ENCODE measurements at regions not wholly inside any gene's neighbourhood (a gene's known extent, or its start where the extent isn't known, plus 50 kb on each side); places are given as distances from the start of the nearest gene placed in this dataset.
"Not testable (repeated sequence)": the region's sequence is repeated elsewhere in the genome, so short reads cannot be mapped to it uniquely, and the experiment has no call there.

DNA sequence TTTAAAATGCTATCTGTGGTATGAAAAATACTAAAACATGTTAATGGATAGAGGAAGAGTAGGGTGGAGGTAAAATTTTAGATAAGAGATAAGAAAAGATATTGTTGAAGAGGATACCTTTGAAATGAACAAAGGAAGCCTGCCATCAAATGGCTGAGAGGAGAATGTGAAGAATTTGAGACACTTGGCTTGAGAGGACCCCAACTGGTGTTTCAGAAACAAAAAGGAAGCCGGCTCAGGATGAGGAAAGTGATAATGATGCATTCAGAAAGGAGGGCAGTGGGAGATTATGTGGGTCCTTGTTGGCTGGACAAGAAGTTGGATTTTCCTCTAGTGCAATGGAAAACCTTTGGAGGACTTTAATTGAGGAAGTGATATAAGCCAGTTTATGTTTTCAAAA, 264.4 kb downstream of the DUSP6 start:
- no peak for DNase-seq

- DNase-seq = no peak
Observed at GRCh38 chr12:89087149-89087825, 265.0 kb downstream of the DUSP6 start.

DNA sequence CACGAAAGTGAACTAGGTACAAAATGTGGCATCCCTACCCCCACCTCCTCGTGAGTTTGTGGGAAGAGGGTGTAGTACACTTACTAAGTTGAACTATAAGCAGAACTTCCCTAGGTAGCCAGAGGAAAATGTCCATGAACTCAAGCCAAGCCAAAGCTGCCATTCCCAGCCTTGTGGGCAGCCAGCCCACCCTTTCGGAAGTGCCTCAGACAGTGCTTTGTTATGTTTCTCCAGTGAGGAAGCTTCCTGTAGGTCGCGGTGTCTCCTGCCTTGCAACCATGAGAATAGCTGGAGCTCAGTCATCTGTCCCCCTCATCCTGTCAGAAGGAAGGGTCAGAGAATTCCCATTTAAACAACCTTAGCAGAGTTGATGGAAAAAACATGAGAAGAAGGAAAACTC, 266.9 kb downstream of the DUSP6 start:
- DNase-seq = no peak

DNA sequence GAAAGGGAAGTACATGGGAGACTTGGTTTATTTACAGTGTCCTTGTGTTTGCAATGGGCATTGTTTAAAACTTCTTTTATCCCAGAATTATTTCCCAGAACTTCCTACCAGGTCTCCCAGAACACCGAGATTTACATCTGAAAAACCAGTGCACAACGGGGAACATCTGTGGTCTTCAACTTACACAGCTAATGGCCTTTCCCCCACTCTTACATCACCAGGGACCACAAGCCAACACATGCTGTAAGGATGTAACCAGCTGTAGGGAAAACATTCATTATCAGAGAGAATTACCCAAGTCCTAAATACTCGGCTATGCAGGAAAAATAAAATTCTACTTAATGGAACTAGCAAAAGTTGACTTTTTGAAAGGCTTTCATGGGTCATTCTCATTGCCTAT, 267.6 kb downstream of the DUSP6 start:
- no peak for DNase-seq

GRCh38 chr12:89083491-89083890, 268.8 kb downstream of the DUSP6 start:
- no peak for DNase-seq

GRCh38 chr12:89082370-89082753, 269.9 kb downstream of the DUSP6 start:
- no peak for DNase-seq

DNA sequence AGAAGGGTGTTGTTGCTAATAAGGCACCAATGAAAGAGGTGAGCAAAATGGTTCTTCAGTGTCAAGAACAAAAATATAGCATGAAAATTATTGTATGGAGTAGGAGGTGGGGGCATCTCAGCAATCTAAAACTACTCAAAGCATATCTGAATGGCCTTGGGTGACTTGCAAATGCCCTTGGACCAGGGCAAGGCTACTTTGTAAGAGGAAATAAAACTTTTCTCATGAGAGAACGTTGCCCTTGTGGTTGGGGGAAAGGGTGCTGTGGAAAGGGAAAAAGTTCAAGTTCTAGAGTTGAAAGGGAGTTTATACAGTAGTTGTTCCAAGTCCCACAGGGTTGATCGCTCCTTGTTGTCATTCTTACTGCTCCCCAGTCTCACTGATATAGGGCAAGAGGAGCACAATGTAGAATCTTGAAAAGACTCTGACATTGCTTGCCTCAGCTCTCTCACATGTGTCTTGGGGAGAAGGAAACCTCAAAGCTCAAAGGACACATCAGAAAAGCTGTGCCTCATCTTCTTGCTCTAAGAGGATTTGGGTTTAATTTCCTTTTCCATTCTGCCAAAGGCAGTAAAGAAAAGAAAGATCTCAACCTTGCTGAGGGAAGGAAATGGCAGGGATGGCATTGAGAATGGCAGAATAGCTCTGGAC, 270.5 kb downstream of the DUSP6 start:
- DNase-seq = no peak

DNA sequence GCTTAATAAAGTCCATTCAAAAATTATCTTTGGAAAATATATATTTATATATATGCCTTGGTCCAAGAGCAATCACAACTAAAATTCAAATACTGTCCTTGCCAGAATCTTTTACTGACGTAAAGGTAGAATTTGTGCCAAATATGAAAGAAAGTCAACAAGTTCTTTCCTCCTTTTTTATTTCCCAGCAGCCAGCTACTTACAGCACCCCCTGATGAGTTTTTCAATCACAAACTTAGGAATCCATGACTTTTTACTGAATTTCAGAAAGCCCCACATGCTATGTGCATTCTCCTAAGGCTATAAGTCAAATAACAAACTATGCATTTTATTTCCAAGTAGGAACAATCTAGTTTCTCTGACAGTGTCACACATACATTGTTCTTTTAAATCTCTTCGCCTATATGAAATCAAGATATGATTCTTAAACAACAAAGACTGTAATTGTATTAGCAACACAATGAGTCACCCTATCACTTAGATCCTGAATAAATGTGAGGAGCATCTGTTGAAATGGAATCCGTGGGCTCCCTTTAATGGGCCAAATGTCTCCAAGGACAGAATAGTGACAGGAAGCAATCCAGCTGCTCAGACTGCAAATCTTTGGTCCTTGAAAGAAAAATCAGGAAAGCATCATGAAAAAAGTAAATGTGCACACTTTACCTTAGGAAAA, 271.4 kb downstream of the DUSP6 start:
- no peak for DNase-seq

DNA sequence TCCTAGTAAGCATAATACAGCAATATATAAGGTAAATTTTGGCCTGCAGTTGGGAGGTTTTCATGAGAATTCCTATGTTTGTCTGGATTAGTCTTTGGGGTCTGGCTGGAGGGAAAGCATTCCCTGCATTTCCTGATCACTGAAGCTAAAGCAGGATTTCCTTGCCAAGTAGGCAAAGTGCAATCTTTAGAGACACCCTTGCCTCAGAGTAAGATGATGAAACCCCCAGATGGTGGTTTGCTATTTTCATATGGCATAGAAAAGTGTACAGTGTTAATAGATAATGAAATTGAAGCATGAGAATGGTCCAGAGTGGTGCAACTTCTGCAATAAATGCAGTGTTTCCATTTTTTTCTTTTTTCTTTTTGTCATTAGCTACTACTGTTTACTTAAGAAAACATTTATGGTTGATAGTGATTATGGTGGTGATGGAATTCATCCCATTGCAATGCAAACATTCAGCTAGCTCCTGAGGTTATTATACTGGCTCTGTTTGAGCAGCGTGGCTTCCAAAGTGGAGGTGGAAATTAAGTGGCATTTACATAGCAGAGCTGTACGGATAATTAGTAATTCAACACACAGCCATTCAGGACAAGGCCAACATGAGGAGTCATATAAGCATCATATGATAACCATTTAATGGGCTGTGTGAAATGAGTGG, 276.3 kb downstream of the DUSP6 start:
- no peak for DNase-seq

GRCh38 chr12:89073659-89074058, 278.6 kb downstream of the DUSP6 start:
- DNase-seq = no peak

DNA sequence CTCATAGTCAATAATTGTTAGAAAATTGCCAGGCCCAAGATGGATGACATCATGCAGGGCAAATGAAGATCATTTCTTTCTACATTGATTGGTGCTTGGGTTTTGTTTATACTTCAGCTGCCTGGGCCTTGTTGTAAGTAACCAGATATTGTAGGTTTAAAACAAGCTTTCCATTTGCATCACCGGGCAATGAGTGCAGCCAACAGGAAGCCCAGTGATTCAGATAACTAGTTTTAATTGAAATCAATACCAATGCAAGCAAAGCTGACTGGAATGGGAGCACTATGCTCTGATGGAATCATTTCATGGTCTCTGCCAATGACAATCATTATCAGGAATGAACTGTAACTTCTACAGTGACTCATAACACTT, 279.3 kb downstream of the DUSP6 start:
- DNase-seq = no peak

DNA sequence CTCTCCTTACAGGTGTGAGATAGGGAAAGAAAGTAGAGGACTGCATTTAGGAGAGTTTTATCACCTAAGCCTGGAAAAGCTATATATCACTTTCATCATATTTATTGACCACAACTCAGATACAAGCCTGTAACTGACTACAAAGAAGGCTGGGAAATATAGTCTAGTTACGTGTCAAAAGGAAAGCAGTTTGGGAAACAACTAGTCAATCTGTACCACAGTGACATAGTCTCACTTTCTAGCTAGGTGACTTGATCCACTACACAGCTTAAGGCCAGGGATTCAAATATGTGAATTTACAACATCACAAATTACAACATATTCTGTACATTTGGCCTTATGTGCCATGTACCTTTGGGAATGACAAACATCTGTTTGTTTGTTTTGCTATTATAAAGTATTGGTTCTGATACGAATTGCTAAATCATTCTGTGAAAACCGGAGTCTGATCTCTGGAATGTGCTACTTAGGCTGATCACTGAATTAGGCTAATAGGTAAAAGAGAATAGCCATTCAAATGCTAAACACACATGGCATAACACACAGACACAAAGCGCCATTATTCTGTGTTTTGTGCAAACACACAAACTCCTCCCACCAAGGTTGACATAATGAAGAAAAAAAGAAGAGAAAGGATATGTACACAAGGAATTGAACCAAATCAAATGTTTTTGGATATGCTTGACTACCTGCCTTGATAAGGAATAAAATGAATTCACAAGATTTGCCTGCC, 279.8 kb downstream of the DUSP6 start:
- DNase-seq = no peak

GRCh38 chr12:89070603-89071002, 281.7 kb downstream of the DUSP6 start:
- no peak for DNase-seq

DNA sequence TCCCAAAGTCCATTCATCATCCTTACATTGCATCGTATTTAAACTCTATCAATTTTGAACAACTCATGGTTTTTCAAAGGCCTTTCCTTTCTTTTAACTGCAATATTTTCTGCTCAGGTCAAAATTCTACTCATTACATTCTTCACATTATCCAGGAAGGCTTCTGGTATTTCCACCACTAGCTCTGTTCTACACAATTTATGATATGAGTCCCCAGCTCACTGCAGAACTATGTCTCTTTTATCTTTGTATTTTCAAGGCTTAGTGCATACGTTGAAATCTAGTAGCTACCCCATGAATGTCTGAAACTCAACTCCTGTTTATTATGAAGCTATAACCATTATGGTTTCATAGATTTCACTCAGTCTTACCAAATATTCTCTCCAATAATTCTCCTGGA, 282.9 kb downstream of the DUSP6 start:
- no peak for DNase-seq

DNA sequence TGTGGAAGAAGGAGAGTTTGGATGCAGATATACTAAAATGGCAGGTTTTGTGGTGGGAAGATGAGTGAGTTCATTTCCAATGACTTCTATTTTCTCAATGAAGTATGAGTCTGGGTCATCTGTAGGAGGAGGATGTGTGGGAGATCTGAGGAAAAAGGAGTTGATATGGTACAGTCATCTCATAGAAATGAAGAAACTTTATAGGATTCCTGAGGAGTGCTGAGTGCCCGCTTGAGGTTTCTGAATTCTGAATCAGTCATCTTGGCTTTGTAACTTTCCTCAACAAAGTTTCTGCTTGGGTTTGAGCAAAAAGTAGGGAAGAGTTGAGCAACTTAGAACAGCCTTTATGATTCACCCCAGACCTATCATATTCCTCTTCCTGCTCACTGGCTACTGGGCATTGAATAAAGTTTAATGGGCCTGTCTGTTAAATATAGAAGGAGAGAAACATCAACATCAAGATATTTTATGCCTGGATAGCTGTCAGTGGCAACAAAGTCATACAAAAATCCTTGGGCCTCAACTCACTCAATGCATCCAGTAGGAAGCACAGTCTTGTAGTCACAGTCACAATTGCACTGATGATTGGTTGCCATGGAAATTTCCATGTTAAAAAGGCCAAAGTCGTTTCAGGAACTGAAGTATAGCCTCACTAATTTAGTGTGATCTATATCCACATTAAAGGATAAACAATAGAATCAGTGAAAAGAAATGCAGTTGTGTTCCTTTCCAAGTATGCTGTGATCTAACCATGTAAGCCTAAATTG, 284.7 kb downstream of the DUSP6 start:
- DNase-seq = no peak

DNA sequence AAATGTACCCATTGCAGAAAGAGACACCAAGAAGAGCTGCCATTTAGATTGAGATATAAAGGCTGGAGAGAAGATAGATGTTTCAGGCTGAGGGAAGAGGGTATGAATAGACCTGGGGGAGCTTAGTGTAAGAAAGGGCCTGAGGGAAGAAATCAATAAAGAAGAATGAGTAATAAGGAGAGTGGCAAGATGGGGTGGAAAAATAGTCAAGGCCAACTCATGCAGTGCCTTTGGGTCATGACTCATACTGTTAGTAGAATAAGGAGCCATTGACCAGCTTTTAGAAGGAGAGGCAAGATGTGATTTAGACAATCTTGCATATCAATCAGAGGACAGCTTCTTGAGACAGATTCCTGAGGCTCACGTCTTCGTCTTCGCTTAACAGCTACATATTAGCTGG, 287.5 kb downstream of the DUSP6 start:
- DNase-seq = no peak

GRCh38 chr12:89064151-89064550, 288.1 kb downstream of the DUSP6 start:
- no peak for DNase-seq

DNA sequence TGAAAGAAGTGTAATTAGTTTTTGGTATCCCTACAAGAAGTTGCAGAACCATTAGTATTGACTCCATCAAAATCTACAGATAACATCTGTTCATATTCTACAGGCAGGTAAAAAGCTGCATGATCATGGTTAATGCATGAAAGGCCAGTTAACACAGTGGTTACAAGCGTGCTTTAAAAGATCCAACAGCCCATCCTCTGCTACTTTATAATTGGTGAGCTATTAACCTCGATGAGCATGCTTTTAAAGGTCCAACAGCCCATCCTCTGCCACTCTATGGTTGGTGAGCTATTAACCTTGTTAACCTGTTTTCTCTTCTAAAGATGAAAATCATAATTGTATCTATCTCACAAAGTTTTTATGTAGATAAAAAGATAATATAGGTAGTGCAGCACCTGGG, 289.3 kb downstream of the DUSP6 start:
- DNase-seq = no peak

- no peak for DNase-seq
Observed at GRCh38 chr12:89059721-89060541, 292.4 kb downstream of the DUSP6 start.

DNA sequence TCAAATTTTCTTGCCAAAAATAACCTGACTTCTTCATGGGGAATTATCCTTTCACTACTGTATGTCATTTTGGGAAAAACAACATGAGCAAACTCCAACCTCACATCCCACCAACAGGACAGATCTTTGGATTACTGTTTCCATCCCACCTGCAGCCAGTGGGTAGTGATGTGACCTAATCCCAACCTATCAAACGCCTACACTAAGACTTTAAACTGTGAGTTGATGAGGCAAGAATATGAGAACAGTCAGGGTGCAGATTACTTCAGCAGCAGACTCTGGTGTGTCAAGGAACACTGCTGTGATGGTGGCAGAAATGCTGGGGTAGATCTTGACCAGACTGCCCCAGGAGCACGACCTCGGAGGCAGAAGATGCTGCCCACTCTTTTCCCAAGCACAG, 293.2 kb downstream of the DUSP6 start:
- no peak for DNase-seq

DNA sequence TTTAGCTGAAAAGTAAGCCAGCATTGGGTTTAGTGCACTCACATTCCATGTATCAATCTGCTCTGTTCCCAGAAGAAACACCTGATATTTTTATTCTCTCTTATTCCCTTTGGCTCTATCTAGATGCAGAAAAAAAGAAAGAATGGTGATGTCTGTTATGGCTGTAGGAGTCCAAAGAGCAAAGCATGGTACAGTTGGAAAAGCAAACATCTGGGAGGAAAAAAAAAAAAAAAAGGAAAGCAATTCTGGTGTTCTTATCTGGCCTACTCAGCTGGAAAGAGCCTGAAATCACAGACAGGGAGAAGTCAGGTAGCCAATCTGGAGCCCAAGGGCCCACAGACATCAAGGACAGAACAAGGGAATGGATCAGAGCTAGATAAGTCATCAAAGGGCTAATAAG, 293.9 kb downstream of the DUSP6 start:
- no peak for DNase-seq

- not testable (repeated sequence) for DNase-seq
Observed at GRCh38 chr12:89053817-89054216, 298.5 kb downstream of the DUSP6 start.
